PC-3 (cell line): ENCODE measurements at regions not wholly inside any gene's neighbourhood (a gene's known extent, or its start where the extent isn't known, plus 50 kb on each side); places are given as distances from the start of the nearest gene placed in this dataset.

Source experiments
- CTCF ChIP-seq: fragments of 300-600 bp; sonication (generic); conservative IDR thresholded peaks from 2 replicates; pipeline ENCODE4 v1.5.1; 2017; ENCODE audit warnings: antibody characterized with exemption, low read depth, mild to moderate bottlenecking, low read length
- EZH2 ChIP-seq: fragments of 300-600 bp; sonication (generic); IDR thresholded peaks from one replicate; pipeline ENCODE4 v1.6.1; 2017; ENCODE audit warnings: antibody characterized with exemption, mild to moderate bottlenecking, low read length; ENCODE audit not compliant: unreplicated experiment

DNA sequence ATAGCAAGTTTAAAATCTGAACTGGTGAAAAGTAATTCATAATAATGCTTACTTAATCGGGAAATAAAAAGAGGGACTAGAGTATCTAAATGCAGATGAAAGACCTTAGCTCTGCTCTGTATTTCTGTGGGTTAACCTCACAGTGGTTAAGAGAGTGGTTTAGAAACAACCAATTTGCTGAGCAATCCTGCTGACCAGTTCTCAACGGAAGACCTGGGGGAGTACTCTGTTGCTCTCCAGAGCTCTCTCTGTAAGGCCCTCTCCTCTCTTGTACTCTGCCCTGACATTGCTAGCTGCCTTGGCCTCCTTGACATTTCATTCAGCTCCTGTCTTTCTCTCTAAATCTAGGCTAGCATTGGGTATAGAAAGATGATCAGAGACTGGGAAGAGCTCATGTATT, 1186.6 kb upstream of the SEMA6A start:
- no peak for TF ChIP-seq EZH2
- TF ChIP-seq CTCF, result no peak
